Vagina (tissue), 2 donors: ENCODE measurements at regions not wholly inside any gene's neighbourhood (a gene's known extent, or its start where the extent isn't known, plus 50 kb on each side); places are given as distances from the start of the nearest gene placed in this dataset.

Experiments used
- DNase-seq, 2 donors: peaks; one replicate each; pipeline ENCODE4 v3.0.0-alpha.2; 2017; ENCODE audit errors: extremely low spot score in 2 of 2
- H3K27ac ChIP-seq: fragments of 200-600 bp; sonication (generic); one replicate; pipeline ENCODE4 v1.5.1; 2019
- H3K27me3 ChIP-seq: fragments of 200-600 bp; sonication (generic); one replicate; pipeline ENCODE4 v1.5.1; 2019
- H3K36me3 ChIP-seq, 2 donors: fragments of 200-600 bp; sonication (generic); one replicate each; pipeline ENCODE4 v1.5.1; 2017 to 2019
- H3K4me1 ChIP-seq: fragments of 200-600 bp; sonication (generic); one replicate; pipeline ENCODE4 v1.5.1; 2019
- H3K4me3 ChIP-seq, 2 donors: fragments of 200-600 bp; sonication (generic); 1 replicate in 1 of 2; 2 replicates in 1 of 2; pipeline ENCODE4 v1.5.1; 2016 to 2019
- H3K9me3 ChIP-seq: fragments of 200-600 bp; sonication (generic); one replicate; pipeline ENCODE4 v1.5.1; 2019
- POLR2A ChIP-seq, 2 donors: fragments of 450-650 bp; IDR thresholded peaks; one replicate each; pipeline ENCODE4 v1.6.1; 2017; ENCODE audit warnings: antibody characterized with exemption in 2 of 2, mild to moderate bottlenecking in 2 of 2, moderate library complexity in 2 of 2
- POLR2AphosphoS5 ChIP-seq, 2 donors: sonication (generic); formaldehyde crosslinking; IDR thresholded peaks; one replicate each; pipeline ENCODE4 v1.9.0; 2017; ENCODE audit warnings: antibody characterized with exemption in 2 of 2, mild to moderate bottlenecking in 2 of 2, low read depth in 1 of 2; ENCODE audit not compliant: insufficient read depth in 1 of 2
- intact Hi-C: fragments of 100-400 bp; cut with DNase I; formaldehyde crosslinking; loops from one replicate; pipeline ENCODE4 v1.15.1; 2023
- TF ChIP-seq, protein P1 (sequence below), 3 experiments: fragments of 450-650 bp in 2 of 3; fragments of 200-600 bp in 1 of 3; sonication (generic) in 1 of 3; IDR thresholded peaks; one replicate each; pipeline ENCODE4 v1.5.1; 2017 to 2019; ENCODE audit warnings: antibody characterized with exemption in 3 of 3, mild to moderate bottlenecking in 2 of 3, moderate library complexity in 2 of 3

DNA sequence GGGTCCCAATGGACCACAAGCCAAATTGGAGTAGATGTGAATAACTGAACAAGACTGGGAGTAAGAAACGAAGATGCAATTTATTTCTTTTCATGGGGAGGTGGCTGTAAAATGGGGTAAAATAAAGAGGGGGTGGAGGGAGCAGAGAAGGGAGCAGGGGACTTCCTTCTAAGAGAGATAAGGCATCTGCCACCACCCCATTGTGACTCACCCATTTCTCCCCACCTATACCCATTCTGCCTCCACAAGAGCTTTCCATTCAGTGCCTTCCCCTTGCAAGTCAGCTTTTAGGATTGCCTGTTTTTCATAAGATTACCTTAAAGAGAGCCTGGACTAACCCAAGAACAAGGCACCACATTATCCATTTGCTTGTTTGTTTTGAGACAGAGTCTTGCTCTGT is 87.1 kb upstream of the PAX2 start:
- no peak for DNase-seq
- intact Hi-C loops = no loop called here
- Histone ChIP-seq H3K4me1 (peaks cover 27% of the 10 kb centered on the region), H3K4me3 (no peak overlapping the region), H3K27me3 (peaks cover 27% of the 10 kb centered on the region), H3K27ac (no peak overlapping the region), H3K36me3 (no peaks in the 10 kb centered on the region), H3K9me3 (no peaks in the 10 kb centered on the region)
- no peak for TF ChIP-seq POLR2A (IDR thresholded peaks at IDR 0.05)
- no peak for TF ChIP-seq POLR2AphosphoS5 (IDR thresholded peaks at IDR 0.05; ENCODE audit: insufficient read depth in 1 of 2, low read depth in 1 of 2)
- TF ChIP-seq, protein P1, sequence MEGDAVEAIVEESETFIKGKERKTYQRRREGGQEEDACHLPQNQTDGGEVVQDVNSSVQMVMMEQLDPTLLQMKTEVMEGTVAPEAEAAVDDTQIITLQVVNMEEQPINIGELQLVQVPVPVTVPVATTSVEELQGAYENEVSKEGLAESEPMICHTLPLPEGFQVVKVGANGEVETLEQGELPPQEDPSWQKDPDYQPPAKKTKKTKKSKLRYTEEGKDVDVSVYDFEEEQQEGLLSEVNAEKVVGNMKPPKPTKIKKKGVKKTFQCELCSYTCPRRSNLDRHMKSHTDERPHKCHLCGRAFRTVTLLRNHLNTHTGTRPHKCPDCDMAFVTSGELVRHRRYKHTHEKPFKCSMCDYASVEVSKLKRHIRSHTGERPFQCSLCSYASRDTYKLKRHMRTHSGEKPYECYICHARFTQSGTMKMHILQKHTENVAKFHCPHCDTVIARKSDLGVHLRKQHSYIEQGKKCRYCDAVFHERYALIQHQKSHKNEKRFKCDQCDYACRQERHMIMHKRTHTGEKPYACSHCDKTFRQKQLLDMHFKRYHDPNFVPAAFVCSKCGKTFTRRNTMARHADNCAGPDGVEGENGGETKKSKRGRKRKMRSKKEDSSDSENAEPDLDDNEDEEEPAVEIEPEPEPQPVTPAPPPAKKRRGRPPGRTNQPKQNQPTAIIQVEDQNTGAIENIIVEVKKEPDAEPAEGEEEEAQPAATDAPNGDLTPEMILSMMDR (IDR thresholded peaks at IDR 0.05) = no peak

DNA sequence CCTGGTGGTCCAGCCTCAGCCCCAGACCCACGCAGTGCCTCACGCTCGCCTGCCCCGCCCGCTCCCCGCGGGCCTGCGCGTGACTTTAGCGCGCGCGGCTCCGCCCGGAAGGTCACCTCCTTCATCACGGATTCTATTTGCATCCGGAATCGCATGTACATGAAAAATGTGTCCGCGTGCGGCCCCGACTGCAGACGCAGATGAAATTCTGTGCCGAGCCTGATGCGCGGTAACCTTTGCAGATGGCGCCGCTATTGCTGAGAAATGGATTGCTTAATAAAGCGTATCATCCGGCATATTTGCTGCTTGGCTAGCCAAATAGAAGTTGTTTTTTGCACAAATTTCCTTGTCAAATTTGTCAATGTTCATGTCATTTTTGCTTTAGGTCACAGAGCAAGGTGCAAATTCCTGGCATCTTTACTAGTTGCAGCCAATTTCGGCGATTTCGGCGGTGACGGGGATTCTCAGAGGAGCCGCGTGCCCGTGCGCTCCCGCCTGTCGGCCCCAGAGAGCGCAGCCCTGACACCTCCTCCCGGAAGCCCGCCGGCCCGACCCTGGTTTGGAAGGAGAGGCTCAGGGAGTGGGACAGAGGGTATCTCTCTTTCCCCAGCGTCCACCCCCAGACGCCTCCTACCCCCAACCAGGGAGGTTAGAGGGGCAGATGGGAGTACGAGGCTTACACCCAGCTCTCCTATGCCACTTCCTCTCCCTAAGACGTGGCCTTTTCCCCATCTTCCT is 85.9 kb upstream of the PAX2 start:
- Histone ChIP-seq H3K9me3 (no peaks in the 10 kb centered on the region), H3K27ac (no peak overlapping the region), H3K4me3 (no peak overlapping the region), H3K27me3 (peaks cover 23% of the 10 kb centered on the region), H3K36me3 (no peaks in the 10 kb centered on the region), H3K4me1 (peaks cover 18% of the 10 kb centered on the region)
- TF ChIP-seq, protein P1 (IDR thresholded peaks at IDR 0.05) = no peak
- TF ChIP-seq POLR2AphosphoS5 (IDR thresholded peaks at IDR 0.05; ENCODE audit: insufficient read depth in 1 of 2, low read depth in 1 of 2) = no peak
- no peak for TF ChIP-seq POLR2A (IDR thresholded peaks at IDR 0.05)
- no peak for DNase-seq
- intact Hi-C loops = no loop called here

DNA sequence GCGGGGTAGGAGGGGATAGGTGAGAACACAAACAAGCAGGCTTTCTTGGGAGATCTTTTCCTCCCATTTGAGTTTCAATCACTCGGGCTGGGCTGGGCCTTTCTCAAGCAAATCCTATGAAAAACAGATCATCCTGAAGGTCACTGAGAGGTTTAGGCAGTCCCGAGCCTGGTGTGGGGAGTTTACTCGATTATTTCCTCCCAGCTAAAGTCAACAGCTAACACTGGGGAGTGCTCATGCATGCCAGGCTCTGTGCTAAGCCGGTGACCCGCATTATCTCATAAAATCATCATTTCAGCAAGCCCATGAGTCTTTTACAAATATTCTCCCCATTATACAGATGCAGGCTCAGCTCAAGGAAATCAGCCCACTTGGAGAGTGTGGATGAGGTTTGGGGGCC is 85.0 kb upstream of the PAX2 start:
- intact Hi-C loops = no loop called here
- Histone ChIP-seq H3K27me3 (peaks cover 19% of the 10 kb centered on the region), H3K4me1 (peaks cover 9% of the 10 kb centered on the region), H3K9me3 (no peaks in the 10 kb centered on the region), H3K27ac (no peak overlapping the region), H3K4me3 (no peak overlapping the region), H3K36me3 (no peaks in the 10 kb centered on the region)
- TF ChIP-seq, protein P1 (IDR thresholded peaks at IDR 0.05) = no peak
- TF ChIP-seq POLR2A (IDR thresholded peaks at IDR 0.05) = no peak
- no peak for TF ChIP-seq POLR2AphosphoS5 (IDR thresholded peaks at IDR 0.05; ENCODE audit: insufficient read depth in 1 of 2, low read depth in 1 of 2)
- DNase-seq = no peak

DNA sequence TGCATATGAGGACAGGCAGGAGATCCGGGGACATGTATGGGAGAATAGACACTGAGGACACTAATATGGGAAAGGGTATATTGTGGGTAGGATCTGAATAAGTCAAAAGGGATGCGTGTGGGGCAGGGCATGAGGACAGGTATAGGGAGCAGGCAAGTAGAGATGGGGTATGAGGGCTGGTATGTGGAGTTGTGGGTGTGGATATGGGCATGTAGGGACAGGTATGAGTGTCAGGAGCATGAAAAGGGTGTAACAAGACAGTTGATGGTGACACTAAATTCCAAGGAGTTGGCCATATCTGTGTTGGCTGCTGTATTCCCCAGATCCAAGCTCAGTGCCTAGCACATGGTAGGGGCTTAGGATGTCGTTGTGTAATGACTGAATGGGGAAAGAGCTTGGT is 84.4 kb upstream of the PAX2 start:
- TF ChIP-seq, protein P1 (IDR thresholded peaks at IDR 0.05) = no peak
- TF ChIP-seq POLR2AphosphoS5 (IDR thresholded peaks at IDR 0.05; ENCODE audit: insufficient read depth in 1 of 2, low read depth in 1 of 2) (no peak), POLR2A (IDR thresholded peaks at IDR 0.05) (no peak)
- intact Hi-C loops = no loop called here
- DNase-seq = no peak

GRCh38 chr10:100661520-100661919 is 83.9 kb upstream of the PAX2 start:
- no peak for TF ChIP-seq POLR2A (IDR thresholded peaks at IDR 0.05)
- TF ChIP-seq, protein P1 (IDR thresholded peaks at IDR 0.05) = no peak
- no peak for TF ChIP-seq POLR2AphosphoS5 (IDR thresholded peaks at IDR 0.05; ENCODE audit: insufficient read depth in 1 of 2, low read depth in 1 of 2)
- peaks cover 15% of the 10 kb centered on the region for H3K27me3 ChIP-seq

More for the DNA sequence above, 84.4 kb upstream of the PAX2 start:
- Histone ChIP-seq H3K4me3 (no peak overlapping the region), H3K27ac (no peak overlapping the region), H3K4me1 (peaks cover 4% of the 10 kb centered on the region), H3K36me3 (no peaks in the 10 kb centered on the region), H3K27me3 (peaks cover 18% of the 10 kb centered on the region), H3K9me3 (no peaks in the 10 kb centered on the region)

More at GRCh38 chr10:100661520-100661919, 83.9 kb upstream of the PAX2 start:
- no peaks in the 10 kb centered on the region for H3K9me3 ChIP-seq
- no peaks in the 10 kb centered on the region for H3K36me3 ChIP-seq
- no peak overlapping the region for H3K4me3 ChIP-seq
- no peak for DNase-seq
- H3K27ac ChIP-seq = no peak overlapping the region
- no peaks in the 10 kb centered on the region for H3K4me1 ChIP-seq
- intact Hi-C loops = no loop called here
